Karpas-422 (cell line): ENCODE measurements at regions not wholly inside any gene's neighbourhood (a gene's known extent, or its start where the extent isn't known, plus 50 kb on each side); places are given as distances from the start of the nearest gene placed in this dataset.

Experiments used
- DNase-seq: peaks from one replicate; pipeline ENCODE4 v3.0.0-alpha.2; 2015
- H2AFZ ChIP-seq: fragments of 200-600 bp; sonication (generic); 2 replicates; pipeline ENCODE4 v1.6.1; 2014; ENCODE audit warnings: antibody characterized with exemption, low read length, mixed read lengths
- H3K27ac ChIP-seq: fragments of 200-600 bp; sonication (generic); 2 replicates; pipeline ENCODE4 v1.5.1; 2014; ENCODE audit warnings: mild to moderate bottlenecking, low read length, moderate library complexity
- H3K27me3 ChIP-seq: fragments of 200-600 bp; sonication (generic); 2 replicates; pipeline ENCODE4 v1.6.1; 2014; ENCODE audit warnings: low read length, mixed read lengths
- H3K36me3 ChIP-seq: fragments of 200-600 bp; sonication (generic); 2 replicates; pipeline ENCODE4 v1.6.1; 2014; ENCODE audit warnings: low read length, mixed read lengths; ENCODE audit not compliant: insufficient read depth
- H3K4me1 ChIP-seq: fragments of 200-600 bp; sonication (generic); 2 replicates; pipeline ENCODE4 v1.6.1; 2014; ENCODE audit warnings: mild to moderate bottlenecking, low read length, mixed read lengths
- H3K4me2 ChIP-seq: fragments of 200-600 bp; sonication (generic); 2 replicates; pipeline ENCODE4 v1.6.1; 2014; ENCODE audit warnings: low read length, low read depth, mild to moderate bottlenecking; ENCODE audit not compliant: poor library complexity, severe bottlenecking
- H3K4me3 ChIP-seq: fragments of 200-600 bp; sonication (generic); 2 replicates; pipeline ENCODE4 v1.5.1; 2014; ENCODE audit warnings: mild to moderate bottlenecking, antibody characterized with exemption, low read length, mixed read lengths
- H3K79me2 ChIP-seq: fragments of 200-600 bp; sonication (generic); 2 replicates; pipeline ENCODE4 v1.6.1; 2014; ENCODE audit warnings: mild to moderate bottlenecking, low read length, mixed read lengths
- H3K9ac ChIP-seq: fragments of 200-600 bp; sonication (generic); 2 replicates; pipeline ENCODE4 v1.6.0; 2014; ENCODE audit warnings: low read length
- H3K9me2 ChIP-seq: fragments of 200-600 bp; sonication (generic), shearing (Covaris generic); replicated peaks from 2 replicates; pipeline ENCODE4 v1.6.0; 2014; ENCODE audit warnings: mild to moderate bottlenecking, low read length, moderate library complexity; ENCODE audit not compliant: insufficient read depth
- H3K9me3 ChIP-seq: fragments of 300-700, 200-600 bp; sonication (generic); 2 replicates; pipeline ENCODE4 v1.6.1; 2014; ENCODE audit warnings: low read length, mixed read lengths
- H4K20me1 ChIP-seq: fragments of 200-600 bp; sonication (generic); 2 replicates; pipeline ENCODE4 v1.6.1; 2014; ENCODE audit warnings: mild to moderate bottlenecking, antibody characterized with exemption, low read length, low read depth; ENCODE audit not compliant: insufficient read depth

DNA sequence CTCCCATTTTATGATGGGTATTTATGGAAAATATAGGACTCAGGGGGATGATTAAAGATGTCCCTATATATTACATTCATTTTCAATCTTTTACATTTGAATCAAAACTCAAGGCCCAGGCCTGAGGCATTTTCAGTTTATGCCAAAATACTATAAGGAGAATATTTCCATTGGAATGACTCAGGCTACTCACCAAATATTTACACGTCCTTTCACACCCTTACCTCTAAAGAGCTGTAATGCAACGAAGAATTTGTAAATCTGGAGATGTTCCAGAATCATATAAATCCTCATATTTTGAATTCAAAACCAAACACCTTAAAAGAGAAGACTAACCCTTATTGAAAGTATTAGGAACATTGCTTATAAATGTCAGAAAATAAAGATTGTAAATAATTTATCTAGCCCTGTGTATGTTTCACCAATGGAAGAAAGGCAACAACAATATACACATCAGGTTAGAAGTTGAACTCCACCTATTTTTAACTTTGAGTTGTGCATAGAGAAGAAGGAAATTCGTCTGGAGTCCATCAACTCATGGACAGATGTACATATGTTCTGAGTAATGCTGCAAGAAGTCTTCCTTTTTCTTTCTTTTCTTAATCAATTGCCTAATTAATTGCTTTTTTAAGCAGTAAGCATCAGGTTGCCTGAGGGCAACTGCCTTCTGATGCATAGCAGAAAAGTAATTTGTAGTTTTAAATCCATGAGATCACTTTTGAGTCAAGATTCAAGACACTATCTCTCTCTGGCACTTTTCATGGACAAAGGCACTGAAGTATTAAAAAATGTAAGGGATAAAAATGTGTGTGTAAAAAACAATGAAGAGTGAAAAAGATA, 579.3 kb upstream of the RGMB start:
- Histone ChIP-seq H4K20me1 (no peaks in the 10 kb centered on the region), H3K9me2 (no peaks in the 10 kb centered on the region), H3K9ac (no peak overlapping the region), H3K36me3 (no peaks in the 10 kb centered on the region), H3K4me3 (no peak overlapping the region), H3K27ac (no peak overlapping the region), H3K4me1 (no peaks in the 10 kb centered on the region), H2AFZ (no peak overlapping the region), H3K79me2 (no peaks in the 10 kb centered on the region), H3K9me3 (no peaks in the 10 kb centered on the region), H3K4me2 (no peak overlapping the region), H3K27me3 (no peaks in the 10 kb centered on the region)
- no peak for DNase-seq

DNA sequence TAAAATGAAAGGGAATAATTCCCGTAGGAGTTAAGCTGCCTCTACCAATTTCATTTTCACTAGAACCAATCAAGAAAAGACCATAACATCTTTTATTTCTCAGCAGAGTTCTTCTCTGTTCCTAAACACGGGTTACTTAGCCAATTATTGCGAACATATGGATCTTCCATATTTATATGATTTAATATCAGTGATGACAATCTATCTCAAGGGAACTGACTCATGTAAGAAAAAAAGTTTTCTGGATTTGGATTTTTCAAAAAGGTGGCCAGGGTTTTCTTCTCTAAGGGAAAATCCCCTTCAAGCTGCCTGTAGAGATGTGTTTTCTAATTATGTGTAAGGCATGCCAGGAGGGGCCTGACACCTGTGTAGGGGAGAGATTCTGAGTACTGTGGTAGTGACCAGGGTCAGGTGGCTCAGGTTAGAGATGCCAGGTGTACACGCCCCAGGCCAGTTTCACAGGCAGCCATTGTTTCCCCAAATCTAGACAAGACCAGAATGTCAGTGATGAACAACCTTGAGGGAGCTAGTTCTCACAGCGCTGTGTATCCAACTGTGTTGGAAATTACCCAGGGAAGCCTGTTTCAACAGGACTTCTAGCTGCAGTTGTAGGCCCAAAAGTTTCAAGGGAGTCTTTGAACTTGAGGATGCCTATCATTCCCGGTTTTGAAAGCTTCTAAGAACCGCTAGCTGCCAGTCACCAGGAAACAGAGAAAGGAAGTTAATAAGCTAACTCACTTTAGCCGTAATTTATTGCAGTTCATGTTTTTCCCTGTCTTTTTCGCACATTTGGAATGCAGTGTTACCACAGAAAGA, 572.5 kb upstream of the RGMB start:
- Histone ChIP-seq H2AFZ (no peak overlapping the region), H3K4me3 (no peak overlapping the region), H3K27ac (no peak overlapping the region), H4K20me1 (no peaks in the 10 kb centered on the region), H3K27me3 (no peaks in the 10 kb centered on the region), H3K9ac (no peak overlapping the region), H3K4me1 (no peaks in the 10 kb centered on the region), H3K9me2 (no peaks in the 10 kb centered on the region), H3K4me2 (no peak overlapping the region), H3K36me3 (no peaks in the 10 kb centered on the region), H3K9me3 (no peaks in the 10 kb centered on the region), H3K79me2 (no peaks in the 10 kb centered on the region)
- DNase-seq: no peak

DNA sequence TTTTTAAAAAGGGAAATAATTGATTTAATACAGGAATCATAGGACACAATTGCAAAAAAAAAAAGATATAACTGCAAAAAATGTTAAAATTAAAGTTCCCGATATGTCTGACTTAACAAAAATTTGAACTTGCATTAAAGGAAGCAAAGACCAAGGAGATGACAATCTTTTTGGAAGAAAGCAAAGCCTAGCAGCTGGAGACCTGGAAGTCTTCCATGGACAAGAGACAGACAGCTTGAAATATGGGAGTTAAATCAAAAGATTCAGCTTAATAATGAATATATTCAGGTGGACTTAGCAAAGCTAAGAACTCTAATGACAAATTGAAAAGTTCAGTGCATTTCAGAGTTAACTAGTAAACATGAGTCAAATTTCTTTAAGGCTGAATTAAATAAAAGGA, 568.7 kb upstream of the RGMB start:
- Histone ChIP-seq H3K9me2 (no peaks in the 10 kb centered on the region), H4K20me1 (no peaks in the 10 kb centered on the region), H3K4me1 (no peaks in the 10 kb centered on the region), H3K27ac (no peak overlapping the region), H3K4me3 (no peak overlapping the region), H3K9ac (no peak overlapping the region), H3K36me3 (no peaks in the 10 kb centered on the region), H3K4me2 (no peak overlapping the region), H2AFZ (no peak overlapping the region), H3K27me3 (no peaks in the 10 kb centered on the region), H3K9me3 (no peaks in the 10 kb centered on the region), H3K79me2 (no peaks in the 10 kb centered on the region)
- DNase-seq: no peak

DNA sequence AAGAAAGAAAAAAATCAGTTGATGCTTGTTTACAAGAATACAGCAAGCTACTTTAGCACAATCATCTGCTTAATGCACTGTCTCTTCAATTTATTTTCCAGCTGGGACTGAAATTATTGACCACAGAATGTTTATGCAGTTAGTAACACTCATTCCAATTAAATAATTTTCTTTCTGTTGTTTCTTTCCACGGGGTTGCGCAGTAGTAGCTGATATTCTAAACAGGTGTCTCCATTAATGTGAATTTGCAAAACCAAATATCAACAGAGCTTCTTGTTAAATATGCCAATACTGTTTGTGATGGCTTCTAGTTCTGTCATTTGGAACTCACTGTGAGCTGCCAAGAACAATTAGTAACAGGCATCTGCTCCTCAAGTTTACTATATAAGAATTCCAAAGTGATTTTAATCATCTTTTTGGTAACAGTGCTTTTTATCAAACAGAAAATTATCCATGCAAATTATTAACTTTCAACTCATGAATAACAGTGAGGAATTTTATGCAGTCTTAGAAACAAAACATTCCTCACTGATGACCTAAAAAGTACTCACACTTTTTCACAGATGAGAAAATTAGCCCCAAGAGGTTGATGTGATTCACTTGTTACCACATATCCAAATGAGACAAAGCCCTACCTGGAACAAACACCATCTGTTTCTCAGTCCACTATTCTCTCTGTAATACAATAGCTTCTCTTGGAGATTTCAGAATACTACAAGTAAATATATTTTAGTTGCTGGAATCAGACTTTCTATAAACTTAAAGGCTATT, 567.6 kb upstream of the RGMB start:
- Histone ChIP-seq H3K4me3 (no peak overlapping the region), H3K27me3 (no peaks in the 10 kb centered on the region), H4K20me1 (no peaks in the 10 kb centered on the region), H3K36me3 (no peaks in the 10 kb centered on the region), H3K9me2 (no peaks in the 10 kb centered on the region), H3K27ac (no peak overlapping the region), H3K9ac (no peak overlapping the region), H3K79me2 (no peaks in the 10 kb centered on the region), H2AFZ (no peak overlapping the region), H3K9me3 (no peaks in the 10 kb centered on the region), H3K4me1 (no peaks in the 10 kb centered on the region), H3K4me2 (no peak overlapping the region)
- no peak for DNase-seq

DNA sequence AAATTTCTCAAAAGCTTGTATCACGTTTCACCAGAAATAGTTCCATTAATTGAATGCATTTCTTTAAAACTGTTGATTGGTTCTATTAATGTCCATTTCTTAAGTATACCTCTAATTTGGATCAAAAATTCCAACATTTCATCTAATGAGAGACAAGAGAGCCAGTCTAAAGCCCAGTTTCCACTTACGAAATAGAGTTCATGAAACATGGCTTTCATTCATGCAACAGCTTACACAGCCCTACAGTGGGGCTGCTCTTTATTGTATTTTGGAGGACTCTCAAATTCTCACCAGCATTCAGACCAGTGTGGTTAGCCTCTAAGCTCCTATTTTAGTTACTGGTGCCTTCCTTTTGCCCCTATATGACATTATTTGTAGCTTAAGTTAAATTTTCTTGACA, 566.9 kb upstream of the RGMB start:
- Histone ChIP-seq H3K9me2 (no peaks in the 10 kb centered on the region), H3K9ac (no peak overlapping the region), H3K4me3 (no peak overlapping the region), H3K36me3 (no peaks in the 10 kb centered on the region), H3K27me3 (no peaks in the 10 kb centered on the region), H4K20me1 (no peaks in the 10 kb centered on the region), H3K4me1 (no peaks in the 10 kb centered on the region), H2AFZ (no peak overlapping the region), H3K79me2 (no peaks in the 10 kb centered on the region), H3K4me2 (no peak overlapping the region), H3K27ac (no peak overlapping the region), H3K9me3 (no peaks in the 10 kb centered on the region)
- DNase-seq: no peak

DNA sequence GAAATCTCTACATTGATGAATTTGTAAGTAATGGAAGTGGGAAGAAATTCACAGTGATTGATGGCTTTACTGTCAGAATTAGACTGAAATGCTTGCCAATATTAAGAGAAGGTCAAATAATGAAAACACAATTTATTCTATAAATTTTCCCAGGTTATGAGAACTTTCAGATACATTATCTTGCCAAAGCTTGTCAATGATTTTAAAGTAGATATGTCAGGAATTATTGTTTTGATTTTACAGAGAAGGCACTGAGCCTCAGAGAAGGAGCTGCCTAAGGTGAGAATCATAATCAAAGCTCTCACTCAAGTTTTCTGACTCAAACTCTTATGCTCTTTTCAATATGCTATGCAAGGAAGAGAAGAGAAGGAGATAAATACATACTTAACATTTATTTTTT, 564.0 kb upstream of the RGMB start:
- H4K20me1 ChIP-seq: no peaks in the 10 kb centered on the region
- H3K9me3 ChIP-seq: no peaks in the 10 kb centered on the region
- H3K9me2 ChIP-seq: no peaks in the 10 kb centered on the region
- no peaks in the 10 kb centered on the region for H3K27me3 ChIP-seq
- H3K36me3 ChIP-seq: no peaks in the 10 kb centered on the region
- no peak for DNase-seq
- no peak overlapping the region for H3K9ac ChIP-seq
- H2AFZ ChIP-seq: no peak overlapping the region
- H3K4me1 ChIP-seq: no peaks in the 10 kb centered on the region
- H3K4me3 ChIP-seq: no peak overlapping the region
- no peaks in the 10 kb centered on the region for H3K79me2 ChIP-seq
- no peak overlapping the region for H3K4me2 ChIP-seq
- H3K27ac ChIP-seq: no peak overlapping the region

DNA sequence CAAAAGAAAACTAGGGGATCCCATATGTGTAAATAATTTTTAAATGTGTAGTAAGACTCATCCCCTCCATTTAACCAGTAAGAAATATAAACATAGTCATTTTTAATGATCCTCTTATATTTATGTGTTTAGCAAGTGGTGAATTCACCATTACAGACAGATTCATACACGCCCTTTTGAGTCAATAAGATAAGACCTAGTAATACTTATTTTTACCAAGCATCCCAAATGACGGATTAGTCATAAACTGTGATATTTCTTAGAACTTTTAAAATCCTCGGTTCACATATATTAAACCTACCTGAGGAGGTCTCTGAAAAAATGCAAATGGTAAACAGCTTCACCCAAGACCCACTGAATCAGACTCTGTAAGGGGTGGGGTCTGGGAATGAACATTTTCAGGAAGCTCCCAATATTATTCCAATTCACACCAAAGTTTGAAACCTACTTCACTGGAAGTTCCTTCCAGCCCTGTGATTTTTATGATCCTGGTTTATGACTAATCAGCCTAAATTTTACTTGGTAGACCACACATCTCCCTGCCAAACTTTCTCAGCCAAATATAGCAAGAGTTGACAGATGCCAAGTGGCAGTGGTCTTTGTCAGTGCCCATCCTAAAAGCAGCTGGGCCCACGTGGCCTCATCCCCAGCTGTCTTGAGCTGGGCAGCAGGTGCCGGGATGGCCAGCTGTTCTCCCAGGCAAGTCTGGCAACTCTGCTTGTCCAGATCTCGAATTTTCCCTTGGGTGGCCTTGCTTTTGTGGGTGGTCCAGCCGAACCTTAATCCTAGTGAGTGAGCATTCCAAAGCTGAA, 559.0 kb upstream of the RGMB start:
- Histone ChIP-seq H3K9ac (no peak overlapping the region), H3K27me3 (no peaks in the 10 kb centered on the region), H3K4me1 (no peaks in the 10 kb centered on the region), H4K20me1 (no peaks in the 10 kb centered on the region), H3K27ac (no peak overlapping the region), H3K4me3 (no peak overlapping the region), H3K36me3 (no peaks in the 10 kb centered on the region), H2AFZ (no peak overlapping the region), H3K9me2 (no peaks in the 10 kb centered on the region), H3K4me2 (no peak overlapping the region), H3K9me3 (no peaks in the 10 kb centered on the region), H3K79me2 (no peaks in the 10 kb centered on the region)
- no peak for DNase-seq
